Mucosa of stomach (tissue), 1 donor: ENCODE measurements at regions not wholly inside any gene's neighbourhood (a gene's known extent, or its start where the extent isn't known, plus 50 kb on each side); places are given as distances from the start of the nearest gene placed in this dataset.

Experiments used
- H3K27me3 ChIP-seq: one replicate; pipeline ENCODE4 v1.7.0; 2013; ENCODE audit warnings: mild to moderate bottlenecking, low read length; ENCODE audit not compliant: control insufficient read depth, insufficient read depth
- H3K36me3 ChIP-seq: one replicate; pipeline ENCODE4 v1.7.0; 2013; ENCODE audit warnings: low read length; ENCODE audit not compliant: control insufficient read depth, insufficient read depth
- H3K4me1 ChIP-seq: one replicate; pipeline ENCODE4 v1.7.0; 2013; ENCODE audit warnings: mild to moderate bottlenecking, low read length; ENCODE audit not compliant: control insufficient read depth, insufficient read depth
- H3K4me3 ChIP-seq: one replicate; pipeline ENCODE4 v1.7.0; 2013; ENCODE audit warnings: low read length
- H3K9ac ChIP-seq: one replicate; pipeline ENCODE4 v1.7.0; 2013; ENCODE audit warnings: mild to moderate bottlenecking, low read length, moderate library complexity
- H3K9me3 ChIP-seq: one replicate; pipeline ENCODE4 v1.7.0; 2013; ENCODE audit warnings: mild to moderate bottlenecking, low read length, moderate library complexity; ENCODE audit not compliant: control insufficient read depth
- donor health status: Pancreatic carcinoma.

- Histone ChIP-seq H3K4me1 (no peaks in the 10 kb centered on the region), H3K9me3 (no peaks in the 10 kb centered on the region), H3K27me3 (no peaks in the 10 kb centered on the region), H3K4me3 (no peak overlapping the region), H3K36me3 (no peaks in the 10 kb centered on the region), H3K9ac (no peak overlapping the region)
Measured at GRCh38 chr22:48393041-48393370, 1434.7 kb downstream of the BRD1 start.

DNA sequence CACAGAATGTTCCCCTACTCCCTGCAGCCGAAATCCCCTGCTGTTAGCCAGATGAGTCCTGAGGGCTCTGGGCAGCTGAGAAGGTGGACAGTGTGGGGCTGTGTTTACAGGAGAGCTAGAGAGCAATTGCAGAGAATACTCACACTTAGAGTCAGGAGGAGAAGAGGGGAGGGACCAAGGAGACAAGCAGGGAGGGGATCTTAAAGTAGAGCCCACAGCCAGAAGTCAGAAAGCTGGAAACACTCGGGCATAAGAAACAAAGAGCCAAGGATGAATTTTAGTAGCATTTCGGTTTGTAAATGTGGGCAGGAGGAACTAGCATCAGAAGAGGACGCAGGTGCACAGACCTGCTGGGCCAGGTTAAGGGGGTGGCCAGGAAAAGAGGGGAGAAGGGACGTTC lies 1435.9 kb downstream of the BRD1 start:
- Histone ChIP-seq H3K4me1 (no peaks in the 10 kb centered on the region), H3K4me3 (no peak overlapping the region), H3K27me3 (no peaks in the 10 kb centered on the region), H3K9me3 (no peaks in the 10 kb centered on the region), H3K9ac (no peak overlapping the region), H3K36me3 (no peaks in the 10 kb centered on the region)

- Histone ChIP-seq H3K36me3 (no peaks in the 10 kb centered on the region), H3K27me3 (no peaks in the 10 kb centered on the region), H3K9ac (no peak overlapping the region), H3K4me1 (no peaks in the 10 kb centered on the region), H3K9me3 (no peaks in the 10 kb centered on the region), H3K4me3 (no peak overlapping the region)
Measured at GRCh38 chr22:48391171-48391711, 1436.4 kb downstream of the BRD1 start.

DNA sequence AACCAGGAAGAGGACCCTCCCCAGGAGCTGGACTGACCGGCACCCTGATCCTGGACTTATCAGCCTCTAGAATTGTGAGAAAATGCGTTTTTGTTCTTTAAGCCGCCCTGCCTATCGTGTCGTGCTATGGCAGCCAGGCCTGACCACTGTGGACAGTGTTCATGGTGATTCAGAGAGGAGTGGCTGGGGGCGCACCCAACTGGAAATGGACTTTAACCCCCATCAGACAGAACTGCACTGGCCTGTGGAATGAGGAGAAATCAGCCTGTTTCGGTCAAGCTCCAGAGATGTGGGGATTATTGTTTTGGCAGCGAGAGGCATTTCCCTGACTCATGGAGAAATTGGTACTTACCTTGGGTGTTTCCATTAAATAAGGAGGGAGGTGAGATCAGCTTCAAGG lies 1437.8 kb downstream of the BRD1 start:
- Histone ChIP-seq H3K9me3 (no peaks in the 10 kb centered on the region), H3K36me3 (no peaks in the 10 kb centered on the region), H3K9ac (no peak overlapping the region), H3K4me1 (no peaks in the 10 kb centered on the region), H3K4me3 (no peak overlapping the region), H3K27me3 (no peaks in the 10 kb centered on the region)

DNA sequence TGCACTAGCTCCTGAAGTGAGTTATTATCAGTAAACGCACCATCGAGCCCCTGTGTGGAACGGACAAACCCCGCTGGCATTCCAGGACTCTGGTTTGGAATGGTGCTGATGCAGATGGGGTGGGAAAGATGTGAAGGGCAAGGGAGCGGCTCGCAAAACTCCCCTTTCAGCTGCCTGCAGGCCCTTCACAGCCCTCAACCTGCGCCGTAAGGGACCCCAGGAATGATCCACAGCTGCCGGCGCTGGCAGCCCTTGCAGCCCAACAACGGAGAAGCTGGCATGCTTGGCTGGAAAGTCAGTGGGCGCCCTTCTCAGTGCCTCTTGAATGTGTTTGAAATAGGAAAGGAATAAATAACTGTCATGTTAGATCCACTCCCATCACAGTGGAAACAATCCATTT lies 1445.5 kb downstream of the BRD1 start:
- Histone ChIP-seq H3K4me1 (no peaks in the 10 kb centered on the region), H3K9me3 (no peaks in the 10 kb centered on the region), H3K4me3 (no peak overlapping the region)

DNA sequence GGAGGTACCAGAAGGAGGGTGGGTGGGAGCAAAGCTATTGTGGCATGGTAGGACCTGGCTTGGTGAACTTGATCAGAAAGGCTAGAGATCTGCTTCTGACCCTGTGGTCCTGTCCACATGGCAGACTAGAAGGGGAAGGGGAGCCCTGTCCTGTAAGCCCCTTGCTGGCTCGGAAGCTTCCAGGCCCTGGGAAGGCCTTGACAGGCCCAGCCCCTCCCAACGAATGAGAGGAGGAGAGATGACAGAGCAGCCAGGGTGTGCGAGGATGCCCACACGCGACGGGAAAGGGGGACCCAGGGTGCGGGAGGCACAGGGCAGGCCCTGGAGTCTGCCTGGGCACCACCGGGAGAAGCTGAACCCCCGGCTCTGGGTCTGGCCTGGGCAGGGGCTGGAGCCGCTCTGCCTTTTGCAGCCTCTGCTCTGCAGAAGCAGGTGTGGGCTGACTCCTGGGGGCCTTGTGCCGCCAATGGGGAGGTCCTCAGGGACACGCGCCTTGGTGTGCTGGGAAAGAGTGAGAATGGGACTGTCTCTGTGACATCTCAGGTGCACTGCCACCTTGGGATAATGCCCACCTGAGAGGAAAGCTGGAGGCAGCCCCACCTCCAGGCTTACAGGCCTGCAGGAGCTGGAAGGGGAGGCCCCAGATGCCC lies 1447.5 kb downstream of the BRD1 start:
- Histone ChIP-seq H3K9ac (no peak overlapping the region), H3K4me1 (no peaks in the 10 kb centered on the region), H3K4me3 (no peak overlapping the region), H3K27me3 (no peaks in the 10 kb centered on the region), H3K36me3 (no peaks in the 10 kb centered on the region), H3K9me3 (no peaks in the 10 kb centered on the region)

More for the DNA sequence above, 1445.5 kb downstream of the BRD1 start:
- H3K27me3 ChIP-seq: no peaks in the 10 kb centered on the region
- H3K9ac ChIP-seq: no peak overlapping the region
- no peaks in the 10 kb centered on the region for H3K36me3 ChIP-seq

GRCh38 chr22:48379371-48379770 lies 1448.3 kb downstream of the BRD1 start:
- Histone ChIP-seq H3K36me3 (no peaks in the 10 kb centered on the region), H3K4me3 (no peak overlapping the region), H3K27me3 (no peaks in the 10 kb centered on the region), H3K9me3 (no peaks in the 10 kb centered on the region), H3K4me1 (no peaks in the 10 kb centered on the region), H3K9ac (no peak overlapping the region)

DNA sequence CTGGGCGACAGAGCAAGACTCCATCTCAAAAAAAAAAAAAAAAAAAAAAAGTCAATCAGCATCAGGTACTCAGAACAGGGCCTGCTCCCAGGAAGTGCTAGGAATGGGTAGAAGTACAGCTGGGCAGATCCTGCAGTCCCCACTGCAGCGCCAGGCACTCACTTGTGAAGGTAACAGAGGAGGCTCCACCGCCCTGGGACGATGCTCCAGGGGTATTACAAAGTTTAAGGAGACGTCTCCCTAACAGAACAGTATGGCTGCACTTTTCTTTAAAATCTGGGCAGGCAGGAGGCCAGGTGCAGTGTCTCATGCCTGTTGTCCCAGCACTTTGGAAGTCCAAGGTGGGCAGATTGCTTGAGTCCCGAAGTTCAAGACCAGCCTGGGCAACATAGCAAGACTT lies 1449.0 kb downstream of the BRD1 start:
- Histone ChIP-seq H3K4me1 (no peaks in the 10 kb centered on the region), H3K27me3 (no peaks in the 10 kb centered on the region), H3K9me3 (no peaks in the 10 kb centered on the region), H3K4me3 (no peak overlapping the region), H3K36me3 (no peaks in the 10 kb centered on the region), H3K9ac (no peak overlapping the region)

DNA sequence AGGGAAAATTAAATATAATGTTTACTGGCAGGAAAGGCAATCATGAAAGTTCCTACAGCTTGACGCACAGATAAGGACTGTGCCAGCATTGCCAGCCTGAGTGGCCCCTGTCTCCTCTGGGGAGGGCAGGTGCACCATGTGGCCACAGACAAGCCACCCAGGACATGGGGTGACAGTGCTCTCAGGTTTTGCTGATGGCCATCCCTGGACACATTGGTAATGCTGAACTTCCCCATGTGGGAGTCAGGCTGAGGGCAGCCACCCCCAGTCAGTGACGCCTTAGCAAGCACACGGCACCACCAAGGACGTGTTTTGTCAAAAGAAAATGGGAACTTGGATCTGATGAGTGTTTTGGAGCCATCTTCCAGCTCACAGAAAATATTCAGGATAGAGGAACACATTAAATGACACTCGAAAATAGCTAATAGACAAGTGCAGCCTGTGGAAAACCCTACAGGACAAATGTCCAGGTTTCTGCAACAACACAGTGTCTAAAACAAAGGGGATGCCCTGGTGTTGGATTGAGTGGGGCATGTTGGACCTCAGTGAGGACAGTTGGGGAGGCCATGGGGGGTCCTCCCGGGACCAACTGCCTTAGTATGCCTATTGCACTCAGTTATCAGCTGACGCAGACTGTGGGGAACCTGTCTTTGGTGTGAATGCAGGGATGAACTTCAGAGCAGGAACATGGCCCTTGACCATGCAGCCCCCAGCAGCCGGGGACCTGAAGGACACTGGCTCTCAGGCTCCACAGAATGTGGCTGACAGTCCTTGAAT lies 1450.5 kb downstream of the BRD1 start:
- no peak overlapping the region for H3K4me3 ChIP-seq
- no peak overlapping the region for H3K9ac ChIP-seq
- H3K27me3 ChIP-seq: no peaks in the 10 kb centered on the region

GRCh38 chr22:48376428-48376827 lies 1451.2 kb downstream of the BRD1 start:
- no peaks in the 10 kb centered on the region for H3K9me3 ChIP-seq
- H3K9ac ChIP-seq: no peak overlapping the region
- H3K4me1 ChIP-seq: no peaks in the 10 kb centered on the region
- no peaks in the 10 kb centered on the region for H3K36me3 ChIP-seq
- no peak overlapping the region for H3K4me3 ChIP-seq
- H3K27me3 ChIP-seq: no peaks in the 10 kb centered on the region

More for the DNA sequence above, 1450.5 kb downstream of the BRD1 start:
- Histone ChIP-seq H3K9me3 (no peaks in the 10 kb centered on the region), H3K4me1 (no peaks in the 10 kb centered on the region), H3K36me3 (no peaks in the 10 kb centered on the region)

DNA sequence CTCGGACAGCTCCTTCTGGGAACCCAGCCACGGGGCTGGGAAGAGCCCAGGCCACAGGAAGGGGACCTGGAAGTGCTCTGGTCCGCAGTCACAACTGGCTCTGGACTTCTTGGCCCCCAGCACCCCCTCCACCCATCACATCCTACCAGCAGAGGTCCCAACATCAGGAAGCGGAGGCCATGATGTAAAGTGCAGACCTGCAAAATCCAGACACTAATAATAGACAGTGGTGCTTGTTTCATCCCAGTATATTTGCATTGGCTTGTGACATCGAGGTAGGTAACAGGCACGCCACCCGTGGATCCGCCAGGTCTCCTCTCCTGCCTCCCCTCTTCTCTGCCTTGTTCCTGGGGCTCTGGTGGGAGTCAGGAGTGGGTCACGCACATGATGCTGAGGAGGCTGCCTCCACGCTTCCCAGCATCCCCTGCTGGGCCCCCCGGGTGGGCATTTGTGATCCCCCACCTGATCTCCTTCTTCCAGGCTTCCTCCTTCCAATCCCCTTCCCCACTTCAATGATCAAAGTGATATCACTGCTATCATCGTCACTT lies 1454.0 kb downstream of the BRD1 start:
- H3K4me3 ChIP-seq: no peak overlapping the region
- no peaks in the 10 kb centered on the region for H3K27me3 ChIP-seq
- H3K9me3 ChIP-seq: no peaks in the 10 kb centered on the region
- peaks cover 6% of the 10 kb centered on the region for H3K4me1 ChIP-seq
- H3K9ac ChIP-seq: no peak overlapping the region
- no peaks in the 10 kb centered on the region for H3K36me3 ChIP-seq

DNA sequence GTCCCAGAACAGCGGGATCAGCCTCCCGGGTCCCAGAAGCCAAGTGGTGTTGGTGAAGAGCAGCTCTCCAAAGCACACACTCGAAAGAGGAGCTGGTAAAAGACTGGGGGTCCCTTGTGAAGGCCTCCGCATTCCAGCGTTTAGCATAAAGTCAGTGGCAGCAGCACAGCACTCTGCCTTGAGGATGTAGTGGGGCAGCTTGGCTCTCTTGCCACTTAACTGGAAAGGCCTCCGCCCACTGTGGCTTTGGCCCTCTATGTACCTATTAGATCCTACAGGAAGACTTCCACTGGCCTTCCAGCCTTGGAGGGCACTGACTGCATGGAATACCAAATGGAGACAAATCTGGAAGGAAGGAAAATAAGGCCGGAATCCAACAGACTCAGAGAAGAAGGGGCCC lies 1455.3 kb downstream of the BRD1 start:
- H3K4me1 ChIP-seq: peaks cover 6% of the 10 kb centered on the region
- H3K27me3 ChIP-seq: no peaks in the 10 kb centered on the region
- H3K9ac ChIP-seq: no peak overlapping the region
- H3K9me3 ChIP-seq: no peaks in the 10 kb centered on the region
- H3K36me3 ChIP-seq: no peaks in the 10 kb centered on the region
- no peak overlapping the region for H3K4me3 ChIP-seq
